ENCODE measurements at regions not wholly inside any gene's neighbourhood (a gene's known extent, or its start where the extent isn't known, plus 50 kb on each side); places are given as distances from the start of the nearest gene placed in this dataset.

DNA sequence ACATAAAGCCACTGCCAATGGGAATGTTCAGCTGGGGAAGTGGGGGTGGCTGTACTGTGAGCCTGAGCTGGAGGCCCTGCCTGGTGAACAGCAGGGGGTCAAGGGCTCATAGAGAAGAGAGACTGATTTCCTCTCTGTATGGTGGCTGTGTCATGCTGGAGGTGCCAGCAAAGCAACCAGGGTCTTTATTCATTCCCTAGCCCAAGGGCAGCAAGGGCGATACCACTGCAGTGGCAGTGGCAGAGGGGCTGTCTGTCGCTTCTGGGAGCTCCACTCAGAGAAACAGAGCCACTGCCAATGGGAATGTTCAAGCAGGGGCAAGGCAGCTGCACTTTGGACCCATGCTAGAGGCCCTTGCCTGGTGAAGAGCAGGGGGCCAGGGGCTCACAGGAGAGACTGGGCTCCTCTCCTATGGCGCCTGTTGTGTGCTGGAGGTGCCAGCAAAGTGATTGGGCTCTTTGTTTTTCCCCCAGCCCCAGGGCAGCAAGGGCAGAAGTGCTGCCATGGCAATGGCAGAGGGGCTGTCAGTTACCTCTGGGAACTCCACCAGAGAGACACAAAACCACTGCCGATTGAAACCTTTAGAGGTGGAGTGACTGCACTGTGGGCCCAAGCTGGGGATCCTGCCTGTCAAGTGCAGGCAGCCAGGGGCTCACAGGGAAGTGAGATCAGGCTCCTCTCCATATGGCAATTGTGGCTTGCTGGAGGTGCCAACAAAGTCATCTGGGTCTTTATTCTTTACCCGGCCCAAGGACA lies 545.1 kb downstream of the SH2D4B start:
- no peaks in the 10 kb centered on the region for H3K4me1 ChIP-seq (ENCODE audit: control insufficient read depth in 2 of 2, insufficient read depth in 2 of 2, low read length in 2 of 2)
- ChIA-PET POLR2A (no interaction called here), CTCF (no interaction called here)
- no peaks in the 10 kb centered on the region for H3K79me2 ChIP-seq (ENCODE audit: control insufficient read depth, insufficient read depth, low read length)
- no peak overlapping the region for H3K27ac ChIP-seq (ENCODE audit: low read length in 2 of 2)
- H3K4me2 ChIP-seq (replicated peaks; ENCODE audit: low read depth, low read length, poor library complexity, severe bottlenecking) = no peak overlapping the region
- no peaks in the 10 kb centered on the region for H3K27me3 Mint-ChIP-seq
- H3K9me3 ChIP-seq (ENCODE audit: control extremely low read depth in 1 of 3, control insufficient read depth in 2 of 3, insufficient read depth in 1 of 3, low read length in 2 of 3) = peaks cover 0 to 19% (median 0%) of the 10 kb centered on the region in 3 donors
- no peak for ATAC-seq (ENCODE audit: low read depth)
- no peak overlapping the region for H3K4me3 Mint-ChIP-seq
- no peak overlapping the region for H3K9ac ChIP-seq (ENCODE audit: low read length)
- no peak overlapping the region for H3K27ac Mint-ChIP-seq
- DNase-seq = no peak
- no peak for TF ChIP-seq EZH2 (IDR thresholded peaks at IDR 0.05; ENCODE audit: borderline replicate concordance, insufficient read depth, low read depth, low read length, poor library complexity, severe bottlenecking)
- TF ChIP-seq, protein P1, sequence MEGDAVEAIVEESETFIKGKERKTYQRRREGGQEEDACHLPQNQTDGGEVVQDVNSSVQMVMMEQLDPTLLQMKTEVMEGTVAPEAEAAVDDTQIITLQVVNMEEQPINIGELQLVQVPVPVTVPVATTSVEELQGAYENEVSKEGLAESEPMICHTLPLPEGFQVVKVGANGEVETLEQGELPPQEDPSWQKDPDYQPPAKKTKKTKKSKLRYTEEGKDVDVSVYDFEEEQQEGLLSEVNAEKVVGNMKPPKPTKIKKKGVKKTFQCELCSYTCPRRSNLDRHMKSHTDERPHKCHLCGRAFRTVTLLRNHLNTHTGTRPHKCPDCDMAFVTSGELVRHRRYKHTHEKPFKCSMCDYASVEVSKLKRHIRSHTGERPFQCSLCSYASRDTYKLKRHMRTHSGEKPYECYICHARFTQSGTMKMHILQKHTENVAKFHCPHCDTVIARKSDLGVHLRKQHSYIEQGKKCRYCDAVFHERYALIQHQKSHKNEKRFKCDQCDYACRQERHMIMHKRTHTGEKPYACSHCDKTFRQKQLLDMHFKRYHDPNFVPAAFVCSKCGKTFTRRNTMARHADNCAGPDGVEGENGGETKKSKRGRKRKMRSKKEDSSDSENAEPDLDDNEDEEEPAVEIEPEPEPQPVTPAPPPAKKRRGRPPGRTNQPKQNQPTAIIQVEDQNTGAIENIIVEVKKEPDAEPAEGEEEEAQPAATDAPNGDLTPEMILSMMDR (IDR thresholded peaks at IDR 0.05) = no peak
- intact Hi-C loops (cut with micrococcal nuclease) = no loop called here
- no peak overlapping the region for H3K4me3 ChIP-seq (ENCODE audit: control extremely low read depth in 1 of 5, extremely low read depth in 1 of 5, insufficient read depth in 1 of 5, low read depth in 2 of 5, low read length in 4 of 5)
- H3K27me3 ChIP-seq (replicated peaks in 1 of 4; ENCODE audit: control extremely low read depth in 1 of 4, control insufficient read depth in 3 of 4, insufficient read depth in 4 of 4, low read length in 3 of 4) = no peaks in the 10 kb centered on the region
- H3K36me3 ChIP-seq (replicated peaks in 1 of 2; ENCODE audit: control extremely low read depth in 1 of 2, control insufficient read depth in 1 of 2, extremely low read depth in 1 of 2, insufficient read depth in 2 of 2, low read length in 1 of 2) = no peaks in the 10 kb centered on the region
- 74% methylated on average over 5 of the region's 5 CpGs for WGBS (ENCODE audit: insufficient coverage)
- H4K20me1 ChIP-seq (ENCODE audit: control insufficient read depth, insufficient read depth, low read length, poor library complexity, severe bottlenecking) = no peaks in the 10 kb centered on the region
- H3K4me1 Mint-ChIP-seq = no peaks in the 10 kb centered on the region
- H2AFZ ChIP-seq (ENCODE audit: insufficient read depth, low read depth, low read length, poor library complexity, severe bottlenecking) = no peak overlapping the region
- H3K9me3 Mint-ChIP-seq (ENCODE audit: insufficient read depth) = peaks cover 2% of the 10 kb centered on the region

DNA sequence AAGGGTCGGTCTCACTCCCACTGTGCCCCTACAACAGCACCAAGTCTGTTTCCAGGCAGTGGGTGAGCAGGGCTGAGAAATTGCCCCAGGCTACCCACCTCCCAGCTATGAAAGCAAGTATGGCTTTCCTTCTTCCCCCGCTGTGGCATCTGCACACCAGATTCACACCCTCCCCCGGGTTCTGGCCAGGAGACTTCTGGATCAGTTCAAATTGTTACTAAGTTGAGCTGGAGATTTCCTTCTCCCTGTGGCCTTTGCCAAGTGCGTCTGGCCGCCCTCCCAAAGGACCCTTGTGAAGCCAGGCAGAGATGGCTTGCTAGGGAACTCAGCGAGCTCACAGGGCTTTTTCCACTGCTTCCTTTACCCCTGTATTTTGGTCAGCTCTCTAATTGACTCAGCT lies 555.4 kb downstream of the SH2D4B start:
- Histone ChIP-seq H3K4me3 (ENCODE audit: control extremely low read depth in 1 of 5, extremely low read depth in 1 of 5, insufficient read depth in 1 of 5, low read depth in 2 of 5, low read length in 4 of 5) (no peak overlapping the region), H2AFZ (ENCODE audit: insufficient read depth, low read depth, low read length, poor library complexity, severe bottlenecking) (no peak overlapping the region), H3K9ac (ENCODE audit: low read length) (no peak overlapping the region), H3K4me1 (ENCODE audit: control insufficient read depth in 2 of 2, insufficient read depth in 2 of 2, low read length in 2 of 2) (no peaks in the 10 kb centered on the region), H3K36me3 (replicated peaks in 1 of 2; ENCODE audit: control extremely low read depth in 1 of 2, control insufficient read depth in 1 of 2, extremely low read depth in 1 of 2, insufficient read depth in 2 of 2, low read length in 1 of 2) (no peaks in the 10 kb centered on the region), H3K27me3 (replicated peaks in 1 of 4; ENCODE audit: control extremely low read depth in 1 of 4, control insufficient read depth in 3 of 4, insufficient read depth in 4 of 4, low read length in 3 of 4) (no peaks in the 10 kb centered on the region), H3K4me2 (replicated peaks; ENCODE audit: low read depth, low read length, poor library complexity, severe bottlenecking) (no peak overlapping the region), H3K27ac (ENCODE audit: low read length in 2 of 2) (no peak overlapping the region), H3K79me2 (ENCODE audit: control insufficient read depth, insufficient read depth, low read length) (no peaks in the 10 kb centered on the region), H3K9me3 (ENCODE audit: control extremely low read depth in 1 of 3, control insufficient read depth in 2 of 3, insufficient read depth in 1 of 3, low read length in 2 of 3) (peaks cover 0 to 4% (median 0%) of the 10 kb centered on the region in 3 donors), H4K20me1 (ENCODE audit: control insufficient read depth, insufficient read depth, low read length, poor library complexity, severe bottlenecking) (no peaks in the 10 kb centered on the region)
- no peak overlapping the region for H3K4me3 Mint-ChIP-seq
- H3K4me1 Mint-ChIP-seq = no peaks in the 10 kb centered on the region
- no peaks in the 10 kb centered on the region for H3K9me3 Mint-ChIP-seq (ENCODE audit: insufficient read depth)
- ATAC-seq (ENCODE audit: low read depth) (no peak), DNase-seq (no peak)
- H3K27ac Mint-ChIP-seq = no peak overlapping the region
- TF ChIP-seq, protein P1 (IDR thresholded peaks at IDR 0.05) = no peak
- no peak for TF ChIP-seq EZH2 (IDR thresholded peaks at IDR 0.05; ENCODE audit: borderline replicate concordance, insufficient read depth, low read depth, low read length, poor library complexity, severe bottlenecking)
- CTCF ChIA-PET = no interaction called here
- intact Hi-C loops (cut with micrococcal nuclease) = no loop called here
- POLR2A ChIA-PET = no interaction called here
- 94% methylated on average over 5 of the region's 6 CpGs for WGBS (ENCODE audit: insufficient coverage)
- H3K27me3 Mint-ChIP-seq = no peaks in the 10 kb centered on the region

Measured in B cell (primary cell).